AG10803 (cell line): ENCODE measurements at regions not wholly inside any gene's neighbourhood (a gene's known extent, or its start where the extent isn't known, plus 50 kb on each side); places are given as distances from the start of the nearest gene placed in this dataset.

Source experiments
- DNase-seq: peaks from one replicate; pipeline ENCODE4 v3.0.0; 2010; ENCODE audit warnings: low read depth
- H3K4me3 ChIP-seq: 2 replicates; pipeline ENCODE4 v1.5.1; 2011; ENCODE audit warnings: mild to moderate bottlenecking, low read length, control low read depth
- CTCF ChIP-seq: conservative IDR thresholded peaks from 2 replicates; pipeline ENCODE4 v1.5.1; 2011; ENCODE audit warnings: mild to moderate bottlenecking, low read length, control low read depth, inconsistent platforms

DNA sequence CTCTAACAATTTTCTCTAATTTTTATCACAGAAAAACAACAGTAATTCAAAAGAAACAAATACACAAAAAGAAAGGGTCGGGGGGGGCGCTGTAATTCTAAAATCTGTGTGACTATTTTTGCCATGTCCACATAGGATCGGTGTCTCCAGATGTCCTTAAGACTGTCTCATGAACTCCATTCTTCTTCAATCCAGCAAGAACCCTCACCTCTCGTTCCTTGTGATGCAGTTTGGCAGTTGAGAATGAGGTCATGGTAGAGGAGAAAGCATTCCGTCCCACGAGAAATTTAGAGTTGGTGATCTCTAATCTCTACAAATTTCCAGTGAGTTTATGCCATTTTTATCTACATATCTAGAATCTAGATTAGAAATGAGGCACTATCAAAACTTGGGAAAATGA lies 394.7 kb downstream of the TFEC start:
- H3K4me3 ChIP-seq: no peak overlapping the region
- TF ChIP-seq CTCF: no peak
- no peak for DNase-seq

GRCh38 chr7:115635376-115635775 lies 395.2 kb downstream of the TFEC start:
- H3K4me3 ChIP-seq: no peak overlapping the region
- TF ChIP-seq CTCF: no peak
- DNase-seq: peak; percentile 80

DNA sequence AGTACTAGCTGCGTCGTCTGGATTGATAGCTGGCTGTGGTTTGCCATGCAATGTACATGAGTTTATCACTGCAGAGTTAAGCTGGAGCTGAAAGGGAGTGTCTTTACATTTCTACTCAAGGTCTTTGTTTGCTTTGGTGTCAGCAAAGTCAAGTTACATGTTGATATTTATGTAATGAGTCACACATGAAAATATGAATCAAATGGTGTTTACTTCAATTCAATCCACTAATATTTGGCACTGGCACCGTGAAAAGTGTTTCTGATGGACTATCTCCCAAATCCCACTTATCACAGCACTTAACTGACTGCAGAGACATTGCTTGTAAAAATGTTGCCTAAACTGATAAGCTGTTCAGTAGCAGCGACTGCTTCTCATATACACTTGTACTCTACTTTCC lies 395.9 kb downstream of the TFEC start:
- no peak overlapping the region for H3K4me3 ChIP-seq
- DNase-seq: no peak
- TF ChIP-seq CTCF: no peak

DNA sequence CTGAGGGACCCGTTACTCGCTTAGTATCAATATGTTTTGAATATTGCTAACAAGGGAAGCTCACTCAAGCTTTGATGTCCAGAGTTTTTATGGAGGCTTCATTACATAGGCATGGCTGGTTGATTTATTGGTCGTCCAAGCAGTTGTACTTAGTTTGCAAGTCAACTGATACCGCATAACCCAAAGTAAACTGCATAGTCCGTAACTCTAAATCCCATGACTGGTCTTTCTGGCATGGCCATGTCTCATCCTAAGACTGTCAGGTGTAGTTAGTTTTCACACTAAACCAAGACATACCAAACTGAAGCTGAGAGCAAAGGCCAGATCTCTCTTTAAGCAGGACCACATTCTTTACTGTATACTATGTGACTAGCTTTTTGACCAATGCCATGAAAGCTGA lies 397.9 kb downstream of the TFEC start:
- DNase-seq: no peak
- TF ChIP-seq CTCF: no peak
- H3K4me3 ChIP-seq: no peak overlapping the region

- no peak for TF ChIP-seq CTCF
- H3K4me3 ChIP-seq: no peak overlapping the region
- no peak for DNase-seq
These were observed 398.8 kb downstream of the TFEC start for GRCh38 chr7:115631782-115632181.

GRCh38 chr7:115630049-115630448 lies 400.5 kb downstream of the TFEC start:
- no peak overlapping the region for H3K4me3 ChIP-seq
- no peak for DNase-seq
- TF ChIP-seq CTCF: no peak

DNA sequence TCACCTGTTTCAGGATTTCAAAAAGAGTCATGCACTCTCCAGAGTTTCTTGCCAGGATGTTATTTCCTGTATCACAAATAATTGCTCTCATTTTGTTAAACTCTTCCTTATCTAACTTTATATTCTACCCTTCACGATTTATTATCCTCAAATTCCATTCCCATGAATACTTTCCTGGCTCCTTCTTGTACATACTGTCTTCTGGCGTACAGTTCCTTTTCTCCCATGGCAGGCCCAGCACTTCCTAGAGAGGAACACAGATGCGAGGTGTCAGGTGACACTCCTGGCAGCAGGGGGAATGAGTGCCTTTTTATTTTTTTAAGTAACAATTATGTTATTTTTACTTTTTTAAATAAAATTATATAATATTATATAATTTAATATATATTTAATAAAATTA lies 411.9 kb downstream of the TFEC start:
- peak; percentile 61 for DNase-seq

More for the DNA sequence above, 411.9 kb downstream of the TFEC start:
- H3K4me3 ChIP-seq: no peak overlapping the region
- no peak for TF ChIP-seq CTCF
